ENCODE measurements at regions not wholly inside any gene's neighbourhood (a gene's known extent, or its start where the extent isn't known, plus 50 kb on each side); places are given as distances from the start of the nearest gene placed in this dataset.

- Histone ChIP-seq H3K9me3 (ENCODE audit: low read depth, low read length, poor library complexity, severe bottlenecking) (no peaks in the 10 kb centered on the region), H3K27me3 (replicated peaks; ENCODE audit: insufficient read depth, low read depth, low read length, poor library complexity) (no peaks in the 10 kb centered on the region), H3K4me3 (ENCODE audit: low read depth, low read length, poor library complexity, severe bottlenecking) (no peak overlapping the region), H3K4me1 (ENCODE audit: insufficient read depth, low read length, poor library complexity, severe bottlenecking) (no peaks in the 10 kb centered on the region), H3K27ac (ENCODE audit: low read depth, low read length, poor library complexity, severe bottlenecking) (no peak overlapping the region), H3K36me3 (ENCODE audit: insufficient read depth, low read length, poor library complexity, severe bottlenecking) (no peaks in the 10 kb centered on the region)
- no TSS peak for BruUV-seq (replicated peaks)
- ChIA-PET CTCF (no interaction called here), POLR2A (ENCODE audit: low non-redundant PET) (no interaction called here)
- TF ChIP-seq EZH2 (IDR thresholded peaks at IDR 0.05; ENCODE audit: borderline replicate concordance, low read depth, low read length, poor library complexity, severe bottlenecking) (no peak), CTCF (conservative IDR thresholded peaks at IDR 0.05; ENCODE audit: low read depth, low read length) (no peak)
- no peak for DNase-seq (ENCODE audit: low spot score)
- intact Hi-C loops (cut with micrococcal nuclease; ENCODE audit: unreplicated experiment) = no loop called here
Observed at GRCh38 chr11:70766901-70767300, 368.6 kb downstream of the CTTN start.

DNA sequence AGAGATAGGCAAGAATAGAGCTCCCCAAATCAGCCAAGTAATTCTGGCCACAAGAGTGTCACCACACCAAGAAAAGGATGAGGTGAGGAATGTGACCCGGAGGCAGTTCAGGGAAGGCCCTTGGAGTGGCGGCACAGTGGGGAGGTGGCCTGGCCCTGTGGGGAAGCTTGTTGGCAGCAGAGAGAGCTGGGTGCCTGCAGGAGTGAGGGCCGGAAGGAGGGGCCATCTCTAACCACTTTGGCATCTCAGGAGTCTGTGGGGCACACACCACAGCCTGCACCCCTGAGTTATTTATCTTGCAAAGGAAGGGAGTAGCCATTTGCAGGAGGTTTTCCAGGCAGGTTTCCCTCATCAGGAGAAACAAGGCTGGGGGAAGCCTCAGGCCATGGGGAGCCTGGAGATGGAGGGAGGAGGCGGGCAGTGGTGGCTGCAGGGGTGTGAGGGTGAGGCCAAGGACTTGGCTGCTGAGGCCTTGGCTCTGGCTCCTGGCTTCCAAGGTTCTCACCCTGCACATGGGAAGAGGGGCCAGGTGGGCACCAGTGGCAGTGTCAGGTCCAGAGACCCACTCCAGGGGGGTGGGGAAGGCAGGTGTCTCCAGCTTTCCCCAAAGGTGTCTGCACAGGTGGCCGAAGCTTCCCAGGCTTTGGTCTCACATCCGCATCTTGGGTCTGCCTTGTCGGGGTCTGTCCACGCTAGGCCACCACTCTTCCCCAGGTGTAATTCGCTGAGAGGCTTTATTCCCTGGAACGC lies 370.2 kb downstream of the CTTN start:
- Histone ChIP-seq H3K36me3 (ENCODE audit: insufficient read depth, low read length, poor library complexity, severe bottlenecking) (no peaks in the 10 kb centered on the region), H3K4me1 (ENCODE audit: insufficient read depth, low read length, poor library complexity, severe bottlenecking) (no peaks in the 10 kb centered on the region), H3K27me3 (replicated peaks; ENCODE audit: insufficient read depth, low read depth, low read length, poor library complexity) (no peaks in the 10 kb centered on the region), H3K4me3 (ENCODE audit: low read depth, low read length, poor library complexity, severe bottlenecking) (no peak overlapping the region), H3K27ac (ENCODE audit: low read depth, low read length, poor library complexity, severe bottlenecking) (no peak overlapping the region), H3K9me3 (ENCODE audit: low read depth, low read length, poor library complexity, severe bottlenecking) (no peaks in the 10 kb centered on the region)
- no TSS peak for BruUV-seq (replicated peaks)
- ChIA-PET CTCF (no interaction called here), POLR2A (ENCODE audit: low non-redundant PET) (no interaction called here)
- TF ChIP-seq CTCF (conservative IDR thresholded peaks at IDR 0.05; ENCODE audit: low read depth, low read length) (no peak), EZH2 (IDR thresholded peaks at IDR 0.05; ENCODE audit: borderline replicate concordance, low read depth, low read length, poor library complexity, severe bottlenecking) (no peak)
- DNase-seq (ENCODE audit: low spot score) = no peak
- intact Hi-C loops (cut with micrococcal nuclease; ENCODE audit: unreplicated experiment) = no loop called here

GRCh38 chr11:70769106-70769505 lies 370.8 kb downstream of the CTTN start:
- ChIA-PET POLR2A (ENCODE audit: low non-redundant PET) (no interaction called here), CTCF (no interaction called here)
- Histone ChIP-seq H3K27me3 (replicated peaks; ENCODE audit: insufficient read depth, low read depth, low read length, poor library complexity) (no peaks in the 10 kb centered on the region), H3K4me3 (ENCODE audit: low read depth, low read length, poor library complexity, severe bottlenecking) (no peak overlapping the region), H3K36me3 (ENCODE audit: insufficient read depth, low read length, poor library complexity, severe bottlenecking) (no peaks in the 10 kb centered on the region), H3K9me3 (ENCODE audit: low read depth, low read length, poor library complexity, severe bottlenecking) (no peaks in the 10 kb centered on the region), H3K27ac (ENCODE audit: low read depth, low read length, poor library complexity, severe bottlenecking) (no peak overlapping the region), H3K4me1 (ENCODE audit: insufficient read depth, low read length, poor library complexity, severe bottlenecking) (no peaks in the 10 kb centered on the region)
- TF ChIP-seq CTCF (conservative IDR thresholded peaks at IDR 0.05; ENCODE audit: low read depth, low read length) = no peak
- TF ChIP-seq EZH2 (IDR thresholded peaks at IDR 0.05; ENCODE audit: borderline replicate concordance, low read depth, low read length, poor library complexity, severe bottlenecking) = no peak
- intact Hi-C loops (cut with micrococcal nuclease; ENCODE audit: unreplicated experiment) = no loop called here
- no TSS peak for BruUV-seq (replicated peaks)
- DNase-seq (ENCODE audit: low spot score) = no peak

Data from A673 (cell line).